GM23248 (cell line): ENCODE measurements at regions not wholly inside any gene's neighbourhood (a gene's known extent, or its start where the extent isn't known, plus 50 kb on each side); places are given as distances from the start of the nearest gene placed in this dataset.

Source experiments
- DNase-seq: peaks from one replicate; pipeline ENCODE4 v3.0.0-alpha.2; 2015
- H2AFZ ChIP-seq: fragments of 200-600 bp; sonication (generic); 2 replicates; pipeline ENCODE4 v1.6.1; 2016; ENCODE audit warnings: antibody characterized with exemption
- H3F3A ChIP-seq: fragments of 200-600 bp; sonication (generic); 2 replicates; pipeline ENCODE4 v1.6.1; 2016; ENCODE audit warnings: mild to moderate bottlenecking, antibody characterized with exemption, mixed run types; ENCODE audit not compliant: insufficient read depth
- H3K27ac ChIP-seq: fragments of 200-600 bp; sonication (generic); 2 replicates; pipeline ENCODE4 v1.5.1; 2016; ENCODE audit warnings: mild to moderate bottlenecking
- H3K27me3 ChIP-seq: fragments of 200-600 bp; sonication (generic); replicated peaks from 2 replicates; pipeline ENCODE4 v1.6.1; 2016; ENCODE audit warnings: mild to moderate bottlenecking; ENCODE audit not compliant: insufficient read depth
- H3K36me3 ChIP-seq: fragments of 200-600 bp; sonication (generic); 2 replicates; pipeline ENCODE4 v1.6.1; 2016; ENCODE audit warnings: low read depth, mild to moderate bottlenecking
- H3K4me1 ChIP-seq: fragments of 200-600 bp; sonication (generic); 2 replicates; pipeline ENCODE4 v1.6.1; 2016; ENCODE audit warnings: mild to moderate bottlenecking; ENCODE audit not compliant: insufficient read depth
- H3K4me2 ChIP-seq: fragments of 200-600 bp; sonication (generic); one replicate; pipeline ENCODE4 v1.6.1; 2016; ENCODE audit warnings: mild to moderate bottlenecking; ENCODE audit not compliant: unreplicated experiment
- H3K4me3 ChIP-seq: fragments of 200-600 bp; sonication (generic); 2 replicates; pipeline ENCODE4 v1.5.1; 2016; ENCODE audit warnings: mild to moderate bottlenecking
- H3K79me2 ChIP-seq: fragments of 200-600 bp; sonication (generic); 2 replicates; pipeline ENCODE4 v1.6.1; 2016; ENCODE audit warnings: mild to moderate bottlenecking; ENCODE audit not compliant: insufficient read depth
- H3K9ac ChIP-seq: fragments of 200-600 bp; sonication (generic); 2 replicates; pipeline ENCODE4 v1.6.1; 2016; ENCODE audit warnings: mild to moderate bottlenecking
- H3K9me2 ChIP-seq: fragments of 200-600 bp; sonication (generic); 2 replicates; pipeline ENCODE4 v1.6.1; 2016; ENCODE audit warnings: mixed run types, mild to moderate bottlenecking, moderate library complexity; ENCODE audit not compliant: insufficient read depth
- H3K9me3 ChIP-seq: fragments of 200-600 bp; sonication (generic); one replicate; pipeline ENCODE4 v1.6.1; 2017; ENCODE audit warnings: low read depth
- H4K20me1 ChIP-seq: fragments of 200-600 bp; sonication (generic); 2 replicates; pipeline ENCODE4 v1.6.0; 2016; ENCODE audit not compliant: insufficient read depth
- EZH2 ChIP-seq: fragments of 200-600 bp; sonication (generic); IDR thresholded peaks from 2 replicates; pipeline ENCODE4 v1.6.1; 2018; ENCODE audit warnings: antibody characterized with exemption, mild to moderate bottlenecking; ENCODE audit not compliant: insufficient read depth, poor library complexity, severe bottlenecking
- EZH2phosphoT487 ChIP-seq: fragments of 200-600 bp; sonication (generic); IDR thresholded peaks from 2 replicates; pipeline ENCODE4 v1.6.1; 2018; ENCODE audit warnings: antibody characterized with exemption, moderate library complexity, mild to moderate bottlenecking, low read depth; ENCODE audit not compliant: insufficient read depth
- WGBS, 2 experiments: methylation state at CpG; one replicate each; pipeline ENCODE4 v1.1.6; 2015 to 2017; ENCODE audit warnings: low lambda C conversion rate in 2 of 2, low coverage in 1 of 2; ENCODE audit errors: missing lambda C conversion rate in 2 of 2; 5-methylcytosine and 5-hydroxymethylcytosine counted together
- in situ Hi-C: fragments of 300-500 bp; cut with MboI; formaldehyde crosslinking; loops from 2 replicates; pipeline ENCODE4 v1.15.0; 2020

- Histone ChIP-seq H3K9me3 (no peaks in the 10 kb centered on the region), H3K27me3 (no peaks in the 10 kb centered on the region), H3K4me2 (peak overlapping the region; percentile 51), H4K20me1 (no peaks in the 10 kb centered on the region), H3K9ac (no peak overlapping the region), H3K36me3 (no peaks in the 10 kb centered on the region), H2AFZ (no peak overlapping the region), H3K79me2 (no peaks in the 10 kb centered on the region), H3K27ac (peak overlapping the region; percentile 40), H3K4me3 (no peak overlapping the region), H3F3A (peaks cover 37% of the 10 kb centered on the region), H3K9me2 (no peaks in the 10 kb centered on the region), H3K4me1 (peaks cover 54% of the 10 kb centered on the region)
- in situ Hi-C loops, result no loop called here
- TF ChIP-seq EZH2phosphoT487 (no peak), EZH2 (no peak)
- DNase-seq, result peak; percentile 90
Measured at GRCh38 chr9:82334286-82334685, 345.7 kb downstream of the SPATA31D1 start.

- TF ChIP-seq EZH2 (no peak), EZH2phosphoT487 (no peak)
- H4K20me1 ChIP-seq, result no peaks in the 10 kb centered on the region
- no peak overlapping the region for H3K4me3 ChIP-seq
- no peaks in the 10 kb centered on the region for H3K36me3 ChIP-seq
- H3K4me2 ChIP-seq, result no peak overlapping the region
- H3K79me2 ChIP-seq, result no peaks in the 10 kb centered on the region
- H3K27ac ChIP-seq, result no peak overlapping the region
- DNase-seq, result no peak
- H3K9me2 ChIP-seq, result no peaks in the 10 kb centered on the region
- no peak overlapping the region for H3K9ac ChIP-seq
- in situ Hi-C loops, result no loop called here
- no peaks in the 10 kb centered on the region for H3K9me3 ChIP-seq
- H2AFZ ChIP-seq, result no peak overlapping the region
- peaks cover 22% of the 10 kb centered on the region for H3F3A ChIP-seq
- peaks cover 41% of the 10 kb centered on the region for H3K4me1 ChIP-seq
- H3K27me3 ChIP-seq, result no peaks in the 10 kb centered on the region
Measured at GRCh38 chr9:82337351-82337750, 348.8 kb downstream of the SPATA31D1 start.

- Histone ChIP-seq H3K9me2 (no peaks in the 10 kb centered on the region), H2AFZ (no peak overlapping the region), H3K4me3 (no peak overlapping the region), H4K20me1 (no peaks in the 10 kb centered on the region), H3K4me1 (peaks cover 12% of the 10 kb centered on the region), H3K4me2 (no peak overlapping the region), H3K9me3 (no peaks in the 10 kb centered on the region), H3K27me3 (no peaks in the 10 kb centered on the region), H3K9ac (no peak overlapping the region), H3F3A (no peaks in the 10 kb centered on the region), H3K36me3 (no peaks in the 10 kb centered on the region), H3K79me2 (no peaks in the 10 kb centered on the region), H3K27ac (no peak overlapping the region)
- no peak for TF ChIP-seq EZH2phosphoT487
- no peak for TF ChIP-seq EZH2
- no peak for DNase-seq
- 91 to 95% methylated on average over 2 of the region's 2 CpGs for WGBS, 2 experiments
- in situ Hi-C loops, result no loop called here
Measured at GRCh38 chr9:82342046-82342445, 353.5 kb downstream of the SPATA31D1 start.

- DNase-seq, result no peak
- H3K4me3 ChIP-seq, result no peak overlapping the region
- no peaks in the 10 kb centered on the region for H3F3A ChIP-seq
- H3K79me2 ChIP-seq, result no peaks in the 10 kb centered on the region
- WGBS, 2 experiments, result 40 to 51% methylated on average over 2 of the region's 2 CpGs
- no peaks in the 10 kb centered on the region for H3K9me2 ChIP-seq
- no peaks in the 10 kb centered on the region for H3K36me3 ChIP-seq
- H3K4me1 ChIP-seq, result no peaks in the 10 kb centered on the region
- H3K4me2 ChIP-seq, result no peak overlapping the region
- TF ChIP-seq EZH2phosphoT487 (no peak), EZH2 (no peak)
- no peaks in the 10 kb centered on the region for H3K9me3 ChIP-seq
- H3K27me3 ChIP-seq, result no peaks in the 10 kb centered on the region
- no peaks in the 10 kb centered on the region for H4K20me1 ChIP-seq
- no peak overlapping the region for H3K9ac ChIP-seq
- no peak overlapping the region for H3K27ac ChIP-seq
- no peak overlapping the region for H2AFZ ChIP-seq
- in situ Hi-C loops, result no loop called here
Measured at GRCh38 chr9:82346040-82346439, 357.5 kb downstream of the SPATA31D1 start.

- Histone ChIP-seq H3K9me2 (no peaks in the 10 kb centered on the region), H4K20me1 (no peaks in the 10 kb centered on the region), H3K4me3 (no peak overlapping the region), H3K4me2 (no peak overlapping the region), H3K4me1 (peaks cover 36% of the 10 kb centered on the region), H3K79me2 (no peaks in the 10 kb centered on the region), H2AFZ (no peak overlapping the region), H3K27me3 (no peaks in the 10 kb centered on the region), H3K27ac (peak overlapping the region; percentile 51), H3K9ac (no peak overlapping the region), H3F3A (peaks cover 21% of the 10 kb centered on the region; the same call in 1 of the 2 replicates), H3K36me3 (no peaks in the 10 kb centered on the region), H3K9me3 (no peaks in the 10 kb centered on the region)
- no peak for TF ChIP-seq EZH2
- TF ChIP-seq EZH2phosphoT487, result no peak
- in situ Hi-C loops, result no loop called here
- DNase-seq, result no peak
- 69 to 70% methylated on average over 7 of the region's 7 CpGs for WGBS, 2 experiments
Measured at GRCh38 chr9:82353631-82354278, 365.2 kb downstream of the SPATA31D1 start.
